SK-N-SH treated with all-trans-retinoic acid at 6 μM for 48 hours (cell line): ENCODE measurements at regions not wholly inside any gene's neighbourhood (a gene's known extent, or its start where the extent isn't known, plus 50 kb on each side); places are given as distances from the start of the nearest gene placed in this dataset.

Source experiments
- ATAC-seq: fragments of 200-7000 bp; cut with Tn5 transposase; 3 replicates; pipeline ENCODE4 v1.9.1; 2020; ENCODE audit warnings: mild to moderate bottlenecking, moderate library complexity
- BACH2 ChIP-seq: fragments of 250-450 bp; sonication (Bioruptor Pico); IDR thresholded peaks from 2 replicates; pipeline ENCODE4 v1.9.0; 2021; ENCODE audit warnings: mild to moderate bottlenecking, borderline replicate concordance
- CREB5 ChIP-seq: fragments of 250-450 bp; sonication (Bioruptor Pico); IDR thresholded peaks from 2 replicates; pipeline ENCODE4 v1.5.1; 2020; ENCODE audit warnings: low read depth, mild to moderate bottlenecking, moderate library complexity
- CSRNP3 ChIP-seq: fragments of 250-450 bp; sonication (Bioruptor Pico); IDR thresholded peaks from 2 replicates; pipeline ENCODE4 v1.5.1; 2021; ENCODE audit warnings: mild to moderate bottlenecking, moderate library complexity
- ESRRG ChIP-seq: fragments of 250-450 bp; sonication (Bioruptor Pico); IDR thresholded peaks from 2 replicates; pipeline ENCODE4 v1.6.1; 2021; ENCODE audit warnings: mild to moderate bottlenecking
- ISL1 ChIP-seq: fragments of 250-450 bp; sonication (Bioruptor Pico); IDR thresholded peaks from 2 replicates; pipeline ENCODE4 v2.1.2; 2022; ENCODE audit warnings: mild to moderate bottlenecking, moderate library complexity
- OSR1 ChIP-seq: fragments of 250-450 bp; sonication (Bioruptor Pico); IDR thresholded peaks from 2 replicates; pipeline ENCODE4 v1.8.0; 2022; ENCODE audit warnings: moderate library complexity, mild to moderate bottlenecking, inconsistent platforms
- POU6F1 ChIP-seq: fragments of 250-450 bp; sonication (Bioruptor Pico); IDR thresholded peaks from 2 replicates; pipeline ENCODE4 v1.8.0; 2021; ENCODE audit warnings: low read depth, mild to moderate bottlenecking, moderate library complexity, borderline replicate concordance
- PPARA ChIP-seq: fragments of 250-450 bp; sonication (Bioruptor Pico); IDR thresholded peaks from 2 replicates; pipeline ENCODE4 v1.5.0; 2020; ENCODE audit warnings: mild to moderate bottlenecking, borderline replicate concordance
- RARB ChIP-seq: fragments of 250-450 bp; sonication (Bioruptor Pico); IDR thresholded peaks from 2 replicates; pipeline ENCODE4 v1.8.0; 2021; ENCODE audit warnings: mild to moderate bottlenecking, moderate library complexity
- SNAI2 ChIP-seq: fragments of 250-450 bp; sonication (Bioruptor Pico); IDR thresholded peaks from 2 replicates; pipeline ENCODE4 v1.5.0; 2020; ENCODE audit warnings: mild to moderate bottlenecking, moderate library complexity
- TCF4 ChIP-seq: fragments of 250-450 bp; sonication (Bioruptor Pico); IDR thresholded peaks from 2 replicates; pipeline ENCODE4 v1.8.0; 2021; ENCODE audit warnings: mild to moderate bottlenecking, moderate library complexity, borderline replicate concordance
- TOX ChIP-seq: fragments of 250-450 bp; sonication (Bioruptor Pico); IDR thresholded peaks from 2 replicates; pipeline ENCODE4 v1.8.0; 2021; ENCODE audit warnings: mild to moderate bottlenecking, moderate library complexity, borderline replicate concordance
- TSHZ2 ChIP-seq: fragments of 250-450 bp; sonication (Bioruptor Pico); IDR thresholded peaks from 2 replicates; pipeline ENCODE4 v1.5.0; 2020; ENCODE audit warnings: mild to moderate bottlenecking, moderate library complexity
- ZC3H10 ChIP-seq: fragments of 250-450 bp; sonication (Bioruptor Pico); IDR thresholded peaks from 2 replicates; pipeline ENCODE4 v1.5.1; 2021; ENCODE audit warnings: mild to moderate bottlenecking, moderate library complexity
- ZFP3 ChIP-seq: fragments of 250-450 bp; sonication (Bioruptor Pico); IDR thresholded peaks from 2 replicates; pipeline ENCODE4 v1.5.0; 2020; ENCODE audit warnings: mild to moderate bottlenecking, moderate library complexity
- ZFP30 ChIP-seq: fragments of 450-650 bp; formaldehyde crosslinking; IDR thresholded peaks from 2 replicates; pipeline ENCODE4 v1.5.0; 2022; ENCODE audit warnings: mild to moderate bottlenecking, moderate library complexity
- ZNF565 ChIP-seq: fragments of 450-650 bp; formaldehyde crosslinking; conservative IDR thresholded peaks from 2 replicates; pipeline ENCODE4 v1.5.0; 2020; ENCODE audit warnings: low read depth, mild to moderate bottlenecking, moderate library complexity
- ZNF70 ChIP-seq: fragments of 450-650 bp; formaldehyde crosslinking; IDR thresholded peaks from 2 replicates; pipeline ENCODE4 v1.5.0; 2020; ENCODE audit warnings: mild to moderate bottlenecking, moderate library complexity
- ZNF8 ChIP-seq: fragments of 450-650 bp; formaldehyde crosslinking; IDR thresholded peaks from 2 replicates; pipeline ENCODE4 v1.5.0; 2020; ENCODE audit warnings: mild to moderate bottlenecking, moderate library complexity
- TF ChIP-seq, protein P1 (sequence below): fragments of 250-450 bp; sonication (Bioruptor Pico); IDR thresholded peaks from 2 replicates; pipeline ENCODE4 v1.8.0; 2020; ENCODE audit warnings: mild to moderate bottlenecking, moderate library complexity, borderline replicate concordance

GRCh38 chr3:150073031-150073430, 102.3 kb upstream of the PFN2 start (continued):
- no peak for TF ChIP-seq RARB (CRISPR knock-in tag)
- TF ChIP-seq ISL1 (CRISPR knock-in tag): no peak
- no peak for TF ChIP-seq ZFP3 (CRISPR knock-in tag)
- no peak for TF ChIP-seq ZFP30 (CRISPR knock-in tag)
- no peak for TF ChIP-seq ZNF70 (CRISPR knock-in tag)

GRCh38 chr3:150072576-150072975, 101.9 kb upstream of the PFN2 start:
- ATAC-seq: no peak

DNA sequence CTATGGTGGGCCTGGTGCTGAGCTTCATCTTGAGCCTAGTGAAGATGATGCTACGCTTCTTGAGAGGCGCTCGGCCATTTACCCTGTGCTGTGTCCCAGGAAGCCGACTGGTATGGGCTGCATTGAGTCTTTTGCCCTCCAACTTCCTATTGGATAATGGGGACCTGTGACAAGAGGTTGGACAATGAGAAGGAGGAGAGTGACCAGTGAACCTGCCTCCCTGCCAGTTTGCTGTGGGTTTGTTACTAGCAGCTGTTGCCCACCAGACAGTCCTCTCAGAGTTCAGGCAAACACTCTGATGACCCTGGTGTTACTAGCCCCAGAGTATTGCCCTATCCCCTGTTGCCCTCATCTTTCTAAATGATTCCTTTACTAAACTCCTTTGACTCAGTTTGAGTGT, 99.6 kb upstream of the PFN2 start:
- TF ChIP-seq TCF4 (CRISPR knock-in tag) (no peak), RARB (CRISPR knock-in tag) (no peak), SNAI2 (CRISPR knock-in tag) (no peak), BACH2 (CRISPR knock-in tag) (no peak), ZFP30 (CRISPR knock-in tag) (no peak), ZNF8 (CRISPR knock-in tag) (no peak)
- TF ChIP-seq, all 23 proteins: peak for 0
- no peak for ATAC-seq

More at GRCh38 chr3:150072576-150072975, 101.9 kb upstream of the PFN2 start:
- TF ChIP-seq CREB5 (CRISPR knock-in tag) (no peak), ZFP3 (CRISPR knock-in tag) (no peak), PPARA (CRISPR knock-in tag) (no peak), ESRRG (no peak), ZNF70 (CRISPR knock-in tag) (no peak), TOX (CRISPR knock-in tag) (no peak), ISL1 (CRISPR knock-in tag) (no peak), BACH2 (CRISPR knock-in tag) (no peak), ZNF8 (CRISPR knock-in tag) (no peak), SNAI2 (CRISPR knock-in tag) (no peak), OSR1 (no peak), ZC3H10 (no peak), TSHZ2 (CRISPR knock-in tag) (no peak), ZNF565 (CRISPR knock-in tag) (no peak), ZFP30 (CRISPR knock-in tag) (no peak), POU6F1 (CRISPR knock-in tag) (no peak)
- TF ChIP-seq, protein P1, sequence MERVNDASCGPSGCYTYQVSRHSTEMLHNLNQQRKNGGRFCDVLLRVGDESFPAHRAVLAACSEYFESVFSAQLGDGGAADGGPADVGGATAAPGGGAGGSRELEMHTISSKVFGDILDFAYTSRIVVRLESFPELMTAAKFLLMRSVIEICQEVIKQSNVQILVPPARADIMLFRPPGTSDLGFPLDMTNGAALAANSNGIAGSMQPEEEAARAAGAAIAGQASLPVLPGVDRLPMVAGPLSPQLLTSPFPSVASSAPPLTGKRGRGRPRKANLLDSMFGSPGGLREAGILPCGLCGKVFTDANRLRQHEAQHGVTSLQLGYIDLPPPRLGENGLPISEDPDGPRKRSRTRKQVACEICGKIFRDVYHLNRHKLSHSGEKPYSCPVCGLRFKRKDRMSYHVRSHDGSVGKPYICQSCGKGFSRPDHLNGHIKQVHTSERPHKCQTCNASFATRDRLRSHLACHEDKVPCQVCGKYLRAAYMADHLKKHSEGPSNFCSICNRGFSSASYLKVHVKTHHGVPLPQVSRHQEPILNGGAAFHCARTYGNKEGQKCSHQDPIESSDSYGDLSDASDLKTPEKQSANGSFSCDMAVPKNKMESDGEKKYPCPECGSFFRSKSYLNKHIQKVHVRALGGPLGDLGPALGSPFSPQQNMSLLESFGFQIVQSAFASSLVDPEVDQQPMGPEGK: no peak

DNA sequence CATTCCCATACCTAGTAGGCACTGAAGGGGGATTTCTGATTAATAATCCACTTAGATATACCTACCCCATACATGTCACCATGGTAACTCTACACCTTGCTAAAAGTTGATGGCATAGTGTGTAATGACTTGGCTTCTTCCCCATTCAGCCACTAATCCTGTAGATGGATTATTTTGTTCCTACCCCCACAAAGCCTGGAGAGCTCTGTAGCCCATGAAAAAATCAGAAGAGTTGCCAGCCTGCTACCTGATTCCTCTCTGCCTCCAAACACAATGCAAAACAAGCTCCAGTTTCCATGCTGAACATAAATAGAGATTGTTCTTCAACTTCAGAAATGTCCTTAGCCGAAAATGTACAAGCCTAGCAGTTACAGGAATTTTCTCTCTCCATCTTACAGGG, 98.9 kb upstream of the PFN2 start:
- TF ChIP-seq CSRNP3: no peak
- TF ChIP-seq ZNF565 (CRISPR knock-in tag): no peak
- ATAC-seq: no peak
